PC-3 (cell line): ENCODE measurements at regions not wholly inside any gene's neighbourhood (a gene's known extent, or its start where the extent isn't known, plus 50 kb on each side); places are given as distances from the start of the nearest gene placed in this dataset.

Experiments used
- EZH2 ChIP-seq: fragments of 300-600 bp; sonication (generic); IDR thresholded peaks from one replicate; pipeline ENCODE4 v1.6.1; 2017; ENCODE audit warnings: antibody characterized with exemption, mild to moderate bottlenecking, low read length; ENCODE audit not compliant: unreplicated experiment
- TF ChIP-seq, protein P1 (sequence below): fragments of 300-600 bp; sonication (generic); conservative IDR thresholded peaks from 2 replicates; pipeline ENCODE4 v1.5.1; 2017; ENCODE audit warnings: antibody characterized with exemption, low read depth, mild to moderate bottlenecking, low read length

DNA sequence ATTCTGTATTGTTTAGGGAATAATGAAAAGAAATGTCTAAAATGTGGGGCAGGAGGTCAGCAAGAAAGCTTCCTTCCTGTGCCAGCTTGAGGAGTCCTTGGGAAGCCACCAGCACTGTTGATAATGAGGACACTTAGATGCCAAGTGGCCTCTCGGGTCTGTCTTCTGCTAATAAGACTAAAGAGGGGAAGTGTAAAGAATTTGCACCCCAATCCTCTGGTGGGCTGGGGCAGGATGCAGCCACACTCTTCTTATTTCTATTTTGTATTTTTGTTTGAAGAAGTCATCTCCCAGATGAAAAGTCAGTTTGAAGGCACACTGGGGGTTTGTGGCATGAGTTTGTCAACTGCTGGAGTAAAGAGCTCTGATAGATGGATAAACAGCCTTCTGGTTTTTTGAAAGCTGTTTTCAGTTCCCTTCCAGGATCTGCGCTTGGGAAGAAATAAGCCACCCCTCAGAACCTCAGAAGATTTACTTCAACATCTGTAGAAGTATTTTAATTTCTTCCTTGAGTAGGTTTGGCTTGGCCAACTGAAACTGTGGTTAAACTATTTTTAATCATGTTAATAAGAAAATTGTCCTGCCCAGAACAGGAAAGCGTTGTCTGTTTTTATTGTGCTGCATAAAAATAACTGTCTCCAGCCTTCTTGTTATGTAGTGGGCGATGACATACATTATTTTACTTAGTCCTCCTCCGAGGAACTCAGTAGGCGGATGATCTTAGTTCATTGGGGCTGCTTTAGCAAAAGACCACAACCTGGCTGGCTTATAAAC, 128.8 kb upstream of the GPR26 start:
- TF ChIP-seq, protein P1, sequence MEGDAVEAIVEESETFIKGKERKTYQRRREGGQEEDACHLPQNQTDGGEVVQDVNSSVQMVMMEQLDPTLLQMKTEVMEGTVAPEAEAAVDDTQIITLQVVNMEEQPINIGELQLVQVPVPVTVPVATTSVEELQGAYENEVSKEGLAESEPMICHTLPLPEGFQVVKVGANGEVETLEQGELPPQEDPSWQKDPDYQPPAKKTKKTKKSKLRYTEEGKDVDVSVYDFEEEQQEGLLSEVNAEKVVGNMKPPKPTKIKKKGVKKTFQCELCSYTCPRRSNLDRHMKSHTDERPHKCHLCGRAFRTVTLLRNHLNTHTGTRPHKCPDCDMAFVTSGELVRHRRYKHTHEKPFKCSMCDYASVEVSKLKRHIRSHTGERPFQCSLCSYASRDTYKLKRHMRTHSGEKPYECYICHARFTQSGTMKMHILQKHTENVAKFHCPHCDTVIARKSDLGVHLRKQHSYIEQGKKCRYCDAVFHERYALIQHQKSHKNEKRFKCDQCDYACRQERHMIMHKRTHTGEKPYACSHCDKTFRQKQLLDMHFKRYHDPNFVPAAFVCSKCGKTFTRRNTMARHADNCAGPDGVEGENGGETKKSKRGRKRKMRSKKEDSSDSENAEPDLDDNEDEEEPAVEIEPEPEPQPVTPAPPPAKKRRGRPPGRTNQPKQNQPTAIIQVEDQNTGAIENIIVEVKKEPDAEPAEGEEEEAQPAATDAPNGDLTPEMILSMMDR = no peak
- TF ChIP-seq EZH2 = no peak
